ENCODE measurements at regions not wholly inside any gene's neighbourhood (a gene's known extent, or its start where the extent isn't known, plus 50 kb on each side); places are given as distances from the start of the nearest gene placed in this dataset.

DNA sequence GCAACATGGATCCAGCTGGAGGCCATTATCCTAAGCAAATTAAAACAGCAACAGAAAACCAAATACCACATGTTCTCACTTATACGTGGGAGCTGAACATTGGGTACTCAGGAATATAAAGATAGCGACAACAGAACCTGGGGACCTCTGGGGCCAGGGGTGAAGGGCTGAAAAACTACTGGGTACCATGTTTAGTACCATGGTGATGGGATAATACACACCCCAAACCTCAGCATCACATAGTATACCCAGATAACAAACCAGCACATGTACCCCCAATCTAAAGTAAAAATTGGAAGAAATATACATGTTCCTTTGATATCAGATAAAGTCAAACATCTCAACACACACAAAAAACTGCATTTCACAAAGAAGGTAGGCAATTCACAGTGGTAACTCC lies 876.2 kb downstream of the TBL1XR1 start:
- no peak overlapping the region for H2AFZ ChIP-seq (ENCODE audit: low read length)
- 4% methylated on average over 2 of the region's 2 CpGs for WGBS (ENCODE audit: low lambda C conversion rate)
- in situ Hi-C loops (cut with HindIII; ENCODE audit: extremely low pct_ligation_motif_present, low pct_unique_long_range_greater_than_20kb), result no loop called here
- no peaks in the 10 kb centered on the region for H3K79me2 ChIP-seq (ENCODE audit: insufficient read depth, low read length)
- BruUV-seq (replicated peaks), result no TSS peak
- no peak for DNase-seq (ENCODE audit: low spot score)
- no peak for FAIRE-seq
- CTCF ChIA-PET (ENCODE audit: low intra/inter-chr PET ratio, low total read pairs), result no interaction called here
- no peaks in the 10 kb centered on the region for H4K20me1 ChIP-seq (ENCODE audit: insufficient read depth, low read length)
- ATAC-seq, result no peak
- peaks cover 23% of the 10 kb centered on the region for H3K9me3 ChIP-seq (ENCODE audit: low read length)
- TF ChIP-seq NCOR1 (IDR thresholded peaks at IDR 0.05; ENCODE audit: borderline replicate concordance, low read length) (no peak), NFATC3 (CRISPR knock-in tag; IDR thresholded peaks at IDR 0.05) (no peak), KLF12 (CRISPR knock-in tag; IDR thresholded peaks at IDR 0.05; ENCODE audit: borderline replicate concordance) (no peak), MYC (CRISPR knock-in tag; IDR thresholded peaks at IDR 0.05; ENCODE audit: borderline replicate concordance) (no peak), FOXA1 (IDR thresholded peaks at IDR 0.05) (no peak), FOXA1 (CRISPR knock-in tag; IDR thresholded peaks at IDR 0.05) (no peak), MXD4 (CRISPR knock-in tag; IDR thresholded peaks at IDR 0.05) (no peak), RAD51 (IDR thresholded peaks at IDR 0.05; ENCODE audit: borderline replicate concordance) (no peak), FOXA3 (CRISPR knock-in tag; IDR thresholded peaks at IDR 0.05) (no peak)
- H3K27ac ChIP-seq (ENCODE audit: extremely low read length, insufficient read depth, low read length), result no peak overlapping the region
- H3K4me3 ChIP-seq (replicated peaks in 1 of 3; ENCODE audit: insufficient read depth in 1 of 3, low read depth in 2 of 3, low read length in 3 of 3), result no peak overlapping the region
- no peak overlapping the region for H3K4me2 ChIP-seq (ENCODE audit: low read depth, low read length)
- H3K36me3 ChIP-seq (replicated peaks in 1 of 2; ENCODE audit: control insufficient read depth in 1 of 2, insufficient read depth in 2 of 2, low read length in 2 of 2), result no peaks in the 10 kb centered on the region
- POLR2A ChIA-PET, result no interaction called here
- H3K9ac ChIP-seq (ENCODE audit: insufficient read depth, low read depth, low read length), result no peak overlapping the region
- no peaks in the 10 kb centered on the region for H3K4me1 ChIP-seq (ENCODE audit: insufficient read depth, low read length)
- intact Hi-C loops (cut with micrococcal nuclease; ENCODE audit: unreplicated experiment), result no loop called here
- no peaks in the 10 kb centered on the region for H3K27me3 ChIP-seq (ENCODE audit: control insufficient read depth in 1 of 2, insufficient read depth in 2 of 2, low read length in 2 of 2)

DNA sequence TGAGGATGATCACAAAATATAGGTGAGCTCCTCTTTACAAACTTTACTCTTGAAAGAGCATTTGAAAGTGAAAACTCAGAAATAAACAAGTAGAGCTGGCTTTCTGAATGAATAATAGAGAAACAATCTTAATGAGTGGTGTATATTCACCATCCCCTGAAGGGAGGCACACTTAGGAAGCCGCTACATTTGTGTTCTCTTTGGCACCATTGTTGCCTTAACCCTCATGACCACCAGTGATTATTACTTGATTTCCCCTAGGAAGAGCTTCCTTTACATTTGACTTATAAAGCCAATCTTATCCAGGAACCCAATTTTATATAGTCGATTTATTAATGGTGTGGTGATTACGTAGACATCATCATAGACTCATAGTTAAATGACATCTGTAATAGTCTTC lies 883.9 kb downstream of the TBL1XR1 start:
- no peak for DNase-seq (ENCODE audit: low spot score)
- H4K20me1 ChIP-seq (ENCODE audit: insufficient read depth, low read length), result no peaks in the 10 kb centered on the region
- CTCF ChIA-PET (ENCODE audit: low intra/inter-chr PET ratio, low total read pairs), result no interaction called here
- no peak for FAIRE-seq
- H3K4me2 ChIP-seq (ENCODE audit: low read depth, low read length), result no peak overlapping the region
- in situ Hi-C loops (cut with HindIII; ENCODE audit: extremely low pct_ligation_motif_present, low pct_unique_long_range_greater_than_20kb) (no loop called here), intact Hi-C loops (cut with micrococcal nuclease; ENCODE audit: unreplicated experiment) (no loop called here)
- no peaks in the 10 kb centered on the region for H3K27me3 ChIP-seq (ENCODE audit: control insufficient read depth in 1 of 2, insufficient read depth in 2 of 2, low read length in 2 of 2)
- WGBS (ENCODE audit: low lambda C conversion rate), result 1% methylated on average over 3 of the region's 3 CpGs
- TF ChIP-seq, protein P1, sequence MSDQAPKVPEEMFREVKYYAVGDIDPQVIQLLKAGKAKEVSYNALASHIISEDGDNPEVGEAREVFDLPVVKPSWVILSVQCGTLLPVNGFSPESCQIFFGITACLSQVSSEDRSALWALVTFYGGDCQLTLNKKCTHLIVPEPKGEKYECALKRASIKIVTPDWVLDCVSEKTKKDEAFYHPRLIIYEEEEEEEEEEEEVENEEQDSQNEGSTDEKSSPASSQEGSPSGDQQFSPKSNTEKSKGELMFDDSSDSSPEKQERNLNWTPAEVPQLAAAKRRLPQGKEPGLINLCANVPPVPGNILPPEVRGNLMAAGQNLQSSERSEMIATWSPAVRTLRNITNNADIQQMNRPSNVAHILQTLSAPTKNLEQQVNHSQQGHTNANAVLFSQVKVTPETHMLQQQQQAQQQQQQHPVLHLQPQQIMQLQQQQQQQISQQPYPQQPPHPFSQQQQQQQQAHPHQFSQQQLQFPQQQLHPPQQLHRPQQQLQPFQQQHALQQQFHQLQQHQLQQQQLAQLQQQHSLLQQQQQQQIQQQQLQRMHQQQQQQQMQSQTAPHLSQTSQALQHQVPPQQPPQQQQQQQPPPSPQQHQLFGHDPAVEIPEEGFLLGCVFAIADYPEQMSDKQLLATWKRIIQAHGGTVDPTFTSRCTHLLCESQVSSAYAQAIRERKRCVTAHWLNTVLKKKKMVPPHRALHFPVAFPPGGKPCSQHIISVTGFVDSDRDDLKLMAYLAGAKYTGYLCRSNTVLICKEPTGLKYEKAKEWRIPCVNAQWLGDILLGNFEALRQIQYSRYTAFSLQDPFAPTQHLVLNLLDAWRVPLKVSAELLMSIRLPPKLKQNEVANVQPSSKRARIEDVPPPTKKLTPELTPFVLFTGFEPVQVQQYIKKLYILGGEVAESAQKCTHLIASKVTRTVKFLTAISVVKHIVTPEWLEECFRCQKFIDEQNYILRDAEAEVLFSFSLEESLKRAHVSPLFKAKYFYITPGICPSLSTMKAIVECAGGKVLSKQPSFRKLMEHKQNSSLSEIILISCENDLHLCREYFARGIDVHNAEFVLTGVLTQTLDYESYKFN (CRISPR knock-in tag; conservative IDR thresholded peaks at IDR 0.05), result no peak
- TF ChIP-seq, protein P2, sequence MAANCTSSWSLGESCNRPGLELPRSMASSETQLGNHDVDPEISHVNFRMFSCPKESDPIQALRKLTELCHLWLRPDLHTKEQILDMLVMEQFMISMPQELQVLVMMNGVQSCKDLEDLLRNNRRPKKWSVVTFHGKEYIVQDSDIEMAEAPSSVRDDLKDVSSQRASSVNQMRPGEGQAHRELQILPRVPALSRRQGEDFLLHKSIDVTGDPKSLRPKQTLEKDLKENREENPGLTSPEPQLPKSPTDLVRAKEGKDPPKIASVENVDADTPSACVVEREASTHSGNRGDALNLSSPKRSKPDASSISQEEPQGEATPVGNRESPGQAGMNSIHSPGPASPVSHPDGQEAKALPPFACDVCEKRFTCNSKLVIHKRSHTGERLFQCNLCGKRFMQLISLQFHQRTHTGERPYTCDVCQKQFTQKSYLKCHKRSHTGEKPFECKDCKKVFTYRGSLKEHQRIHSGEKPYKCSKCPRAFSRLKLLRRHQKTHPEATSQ (CRISPR knock-in tag; IDR thresholded peaks at IDR 0.05; ENCODE audit: borderline replicate concordance), result no peak
- TF ChIP-seq ZFP36L1 (CRISPR knock-in tag; IDR thresholded peaks at IDR 0.05) (no peak), ZNF737 (CRISPR knock-in tag; IDR thresholded peaks at IDR 0.05; ENCODE audit: borderline replicate concordance) (no peak), EEA1 (CRISPR knock-in tag; IDR thresholded peaks at IDR 0.05; ENCODE audit: borderline replicate concordance) (no peak), SMAD3 (CRISPR knock-in tag; IDR thresholded peaks at IDR 0.05) (no peak)
- ATAC-seq, result no peak
- no peak overlapping the region for H2AFZ ChIP-seq (ENCODE audit: low read length)
- no TSS peak for BruUV-seq (replicated peaks)
- peaks cover 43% of the 10 kb centered on the region for H3K9me3 ChIP-seq (ENCODE audit: low read length)
- no peak overlapping the region for H3K27ac ChIP-seq (ENCODE audit: extremely low read length, insufficient read depth, low read length)
- no peaks in the 10 kb centered on the region for H3K36me3 ChIP-seq (replicated peaks in 1 of 2; ENCODE audit: control insufficient read depth in 1 of 2, insufficient read depth in 2 of 2, low read length in 2 of 2)
- POLR2A ChIA-PET, result no interaction called here
- no peaks in the 10 kb centered on the region for H3K4me1 ChIP-seq (ENCODE audit: insufficient read depth, low read length)
- no peaks in the 10 kb centered on the region for H3K79me2 ChIP-seq (ENCODE audit: insufficient read depth, low read length)
- no peak overlapping the region for H3K9ac ChIP-seq (ENCODE audit: insufficient read depth, low read depth, low read length)
- no peak overlapping the region for H3K4me3 ChIP-seq (replicated peaks in 1 of 3; ENCODE audit: insufficient read depth in 1 of 3, low read depth in 2 of 3, low read length in 3 of 3)
